RWPE2 (cell line): ENCODE measurements at regions not wholly inside any gene's neighbourhood (a gene's known extent, or its start where the extent isn't known, plus 50 kb on each side); places are given as distances from the start of the nearest gene placed in this dataset.

Experiments
- ATAC-seq: fragments of 200-7000 bp; cut with Tn5 transposase; 3 replicates; pipeline ENCODE4 v1.9.1; 2021; ENCODE audit warnings: low read depth
- DNase-seq: peaks from one replicate; pipeline ENCODE4 v3.0.0-alpha.2; 2020; ENCODE audit warnings: low spot score
- H3K27ac ChIP-seq: fragments of 450-650 bp; 2 replicates; pipeline ENCODE4 v1.5.1; 2017; ENCODE audit warnings: mild to moderate bottlenecking; ENCODE audit not compliant: poor library complexity, severe bottlenecking
- H3K27me3 ChIP-seq: fragments of 250-450 bp; sonication (Bioruptor Pico); 2 replicates; pipeline ENCODE4 v1.5.1; 2021; ENCODE audit warnings: mild to moderate bottlenecking, moderate library complexity; ENCODE audit not compliant: insufficient read depth, poor library complexity, severe bottlenecking
- H3K36me3 ChIP-seq: fragments of 250-450 bp; sonication (Bioruptor Pico); 2 replicates; pipeline ENCODE4 v1.5.1; 2020; ENCODE audit warnings: low read depth, mild to moderate bottlenecking, moderate library complexity
- H3K4me1 ChIP-seq: fragments of 250-450 bp; sonication (Bioruptor Pico); 2 replicates; pipeline ENCODE4 v1.5.1; 2021; ENCODE audit warnings: mild to moderate bottlenecking, moderate library complexity; ENCODE audit not compliant: insufficient read depth, poor library complexity, severe bottlenecking
- H3K4me3 ChIP-seq: fragments of 250-450 bp; sonication (Bioruptor Pico); 2 replicates; pipeline ENCODE4 v1.5.1; 2021; ENCODE audit warnings: mild to moderate bottlenecking, moderate library complexity; ENCODE audit not compliant: severe bottlenecking
- H3K9me3 ChIP-seq: fragments of 250-450 bp; sonication (Bioruptor Pico); 2 replicates; pipeline ENCODE4 v1.5.1; 2021; ENCODE audit warnings: mild to moderate bottlenecking, moderate library complexity; ENCODE audit not compliant: severe bottlenecking
- CTCF ChIP-seq: fragments of 450-650 bp; IDR thresholded peaks from one replicate; pipeline ENCODE4 v1.5.1; 2017; ENCODE audit warnings: mild to moderate bottlenecking, moderate library complexity; ENCODE audit not compliant: poor library complexity, severe bottlenecking

DNA sequence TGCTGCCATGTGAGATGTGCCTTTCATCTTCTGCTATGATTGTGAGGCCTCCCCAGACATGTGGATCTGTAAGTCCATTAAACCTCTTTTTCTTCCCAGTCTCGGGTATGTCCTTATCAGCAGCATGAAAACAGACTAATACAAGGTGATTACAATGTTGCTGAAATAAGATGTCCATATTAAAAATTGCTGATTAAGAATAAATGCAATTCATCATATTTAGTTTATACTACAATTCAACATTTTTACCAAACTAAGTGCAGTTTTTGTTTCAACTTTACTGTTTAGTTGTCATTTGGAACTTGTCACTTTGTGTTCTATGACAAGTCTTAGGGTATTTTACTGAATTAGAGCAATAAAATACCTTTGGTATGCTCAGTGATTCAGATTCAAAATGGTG, 127.6 kb upstream of the TMCO5A start:
- TF ChIP-seq CTCF: no peak
- DNase-seq: no peak

DNA sequence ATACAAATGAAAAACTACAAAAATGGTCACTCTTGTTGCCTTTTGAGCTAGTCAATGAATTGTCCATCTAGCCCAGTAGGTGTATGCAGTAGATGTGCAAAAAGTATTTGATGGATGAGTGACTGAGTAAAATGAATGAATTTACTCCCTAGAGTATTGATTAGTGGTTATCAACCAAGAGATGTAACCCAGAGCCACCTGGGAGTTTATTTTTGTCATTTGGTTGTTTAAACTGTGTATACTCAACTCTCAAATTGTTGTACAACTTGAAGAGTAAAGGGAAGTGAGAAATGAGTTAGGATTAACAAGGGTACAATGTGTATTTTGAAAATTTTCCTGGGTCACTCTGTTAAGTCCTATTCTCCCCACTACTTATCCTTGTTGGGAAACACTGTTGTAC, 124.1 kb upstream of the TMCO5A start:
- ATAC-seq (no peak), DNase-seq (no peak)
- Histone ChIP-seq H3K4me1 (no peaks in the 10 kb centered on the region), H3K4me3 (no peak overlapping the region), H3K9me3 (no peaks in the 10 kb centered on the region), H3K36me3 (no peaks in the 10 kb centered on the region), H3K27me3 (peaks cover 22% of the 10 kb centered on the region), H3K27ac (no peak overlapping the region)
- TF ChIP-seq CTCF: no peak

More for the DNA sequence above, 127.6 kb upstream of the TMCO5A start:
- Histone ChIP-seq H3K27ac (no peak overlapping the region), H3K36me3 (no peaks in the 10 kb centered on the region), H3K4me1 (no peaks in the 10 kb centered on the region), H3K9me3 (no peaks in the 10 kb centered on the region), H3K27me3 (peaks cover 22% of the 10 kb centered on the region), H3K4me3 (no peak overlapping the region)
- ATAC-seq: no peak

GRCh38 chr15:37813306-37813705, 121.1 kb upstream of the TMCO5A start:
- ATAC-seq (no peak), DNase-seq (no peak)
- no peaks in the 10 kb centered on the region for H3K9me3 ChIP-seq
- H3K4me1 ChIP-seq: no peaks in the 10 kb centered on the region
- H3K27ac ChIP-seq: no peak overlapping the region
- H3K36me3 ChIP-seq: no peaks in the 10 kb centered on the region
- no peak for TF ChIP-seq CTCF
- no peak overlapping the region for H3K4me3 ChIP-seq
- peaks cover 20% of the 10 kb centered on the region for H3K27me3 ChIP-seq

DNA sequence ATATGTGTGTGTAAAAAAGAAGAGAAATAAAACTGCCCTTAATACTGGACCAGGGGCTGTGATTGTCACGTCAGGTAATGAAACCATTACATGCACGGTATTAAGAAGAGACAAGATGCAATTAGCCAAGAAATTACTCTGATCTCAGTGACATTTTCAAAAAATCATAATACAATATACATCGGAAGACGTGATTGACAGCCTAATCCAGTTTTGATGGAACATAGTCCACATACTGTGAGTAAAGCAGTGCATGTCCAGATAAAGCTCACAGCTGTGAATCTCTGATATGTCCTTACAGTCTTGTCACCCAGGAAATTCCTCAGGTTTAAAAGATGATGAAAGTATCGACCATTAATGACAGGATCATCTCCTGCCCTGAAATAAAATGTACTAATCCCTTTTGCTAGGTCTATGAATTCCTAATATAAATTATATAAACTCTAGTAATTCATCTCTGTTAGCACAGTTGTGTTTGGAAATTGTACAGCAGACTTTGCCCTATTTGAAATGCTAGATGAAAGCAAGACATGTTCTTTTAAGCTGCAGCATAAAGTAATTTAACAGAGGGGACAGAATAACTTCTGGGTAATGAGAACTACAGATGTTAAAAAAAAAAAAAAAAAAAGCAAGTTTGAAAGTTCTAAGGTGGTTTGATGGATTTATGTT, 119.5 kb upstream of the TMCO5A start:
- DNase-seq: no peak
- H3K9me3 ChIP-seq: no peaks in the 10 kb centered on the region
- H3K4me3 ChIP-seq: no peak overlapping the region
- H3K27me3 ChIP-seq: peaks cover 17% of the 10 kb centered on the region
- ATAC-seq: no peak
- no peaks in the 10 kb centered on the region for H3K36me3 ChIP-seq
- no peaks in the 10 kb centered on the region for H3K4me1 ChIP-seq
- TF ChIP-seq CTCF: no peak
- no peak overlapping the region for H3K27ac ChIP-seq

- Histone ChIP-seq H3K4me1 (no peaks in the 10 kb centered on the region), H3K27me3 (peaks cover 13% of the 10 kb centered on the region), H3K9me3 (no peaks in the 10 kb centered on the region), H3K36me3 (no peaks in the 10 kb centered on the region), H3K4me3 (no peak overlapping the region), H3K27ac (no peak overlapping the region)
- DNase-seq: no peak
- ATAC-seq: no peak
- TF ChIP-seq CTCF: no peak
Observed at GRCh38 chr15:37818152-37818677, 116.2 kb upstream of the TMCO5A start.
